Large intestine (tissue), 3 donors: ENCODE measurements at regions not wholly inside any gene's neighbourhood (a gene's known extent, or its start where the extent isn't known, plus 50 kb on each side); places are given as distances from the start of the nearest gene placed in this dataset.
"Not testable (repeated sequence)": the region's sequence is repeated elsewhere in the genome, so short reads cannot be mapped to it uniquely, and the experiment has no call there.

Experiments
- DNase-seq, 2 donors: peaks; one replicate each; pipeline versions ENCODE4 v3.0.0 to v3.0.0-alpha.2; 2013
- H3K27ac ChIP-seq: one replicate; pipeline ENCODE4 v1.5.1; 2013; ENCODE audit warnings: low read length
- H3K27me3 ChIP-seq: 2 replicates; pipeline ENCODE4 v1.6.1; 2013; ENCODE audit warnings: low read length; ENCODE audit not compliant: control insufficient read depth, insufficient read depth
- H3K36me3 ChIP-seq: 2 replicates; pipeline ENCODE4 v1.6.1; 2013; ENCODE audit warnings: low read length; ENCODE audit not compliant: control insufficient read depth, insufficient read depth
- H3K4me1 ChIP-seq: one replicate; pipeline ENCODE4 v1.6.1; 2013; ENCODE audit warnings: low read length; ENCODE audit not compliant: control insufficient read depth, insufficient read depth
- H3K4me3 ChIP-seq: one replicate; pipeline ENCODE4 v1.5.1; 2013; ENCODE audit warnings: low read length
- H3K9me3 ChIP-seq: one replicate; pipeline ENCODE4 v1.6.1; 2013; ENCODE audit warnings: mild to moderate bottlenecking, low read depth, low read length, moderate library complexity; ENCODE audit not compliant: control insufficient read depth
- WGBS: methylation state at CpG from one replicate; pipeline ENCODE4 v1.1.5; 2013; ENCODE audit warnings: low lambda C conversion rate; ENCODE audit not compliant: insufficient coverage; 5-methylcytosine and 5-hydroxymethylcytosine counted together

GRCh38 chr9:24901319-24901718, 355.6 kb upstream of the IZUMO3 start:
- Histone ChIP-seq H3K4me1 (no peaks in the 10 kb centered on the region), H3K9me3 (no peaks in the 10 kb centered on the region), H3K4me3 (no peak overlapping the region), H3K27ac (no peak overlapping the region), H3K27me3 (no peaks in the 10 kb centered on the region), H3K36me3 (no peaks in the 10 kb centered on the region)
- DNase-seq, result no peak

GRCh38 chr9:24900179-24900578, 354.5 kb upstream of the IZUMO3 start:
- no peaks in the 10 kb centered on the region for H3K36me3 ChIP-seq
- H3K4me3 ChIP-seq, result no peak overlapping the region
- H3K27ac ChIP-seq, result no peak overlapping the region
- no peak for DNase-seq
- H3K27me3 ChIP-seq, result no peaks in the 10 kb centered on the region
- no peaks in the 10 kb centered on the region for H3K9me3 ChIP-seq
- H3K4me1 ChIP-seq, result no peaks in the 10 kb centered on the region

- H3K27me3 ChIP-seq, result no peaks in the 10 kb centered on the region
- H3K4me3 ChIP-seq, result no peak overlapping the region
- 80% methylated on average over 1 of the region's 4 CpGs for WGBS
- no peak for DNase-seq
- no peaks in the 10 kb centered on the region for H3K36me3 ChIP-seq
- no peaks in the 10 kb centered on the region for H3K9me3 ChIP-seq
- no peak overlapping the region for H3K27ac ChIP-seq
- no peaks in the 10 kb centered on the region for H3K4me1 ChIP-seq
Observed at GRCh38 chr9:24899463-24899862, 353.8 kb upstream of the IZUMO3 start.

- Histone ChIP-seq H3K36me3 (no peaks in the 10 kb centered on the region), H3K27ac (no peak overlapping the region), H3K9me3 (no peaks in the 10 kb centered on the region), H3K4me1 (no peaks in the 10 kb centered on the region), H3K4me3 (no peak overlapping the region), H3K27me3 (no peaks in the 10 kb centered on the region)
- no peak for DNase-seq
- WGBS, result no CpG with 5 or more reads among the region's 15 CpGs
Observed at GRCh38 chr9:24897826-24898225, 352.1 kb upstream of the IZUMO3 start.

GRCh38 chr9:24881361-24881760, 335.7 kb upstream of the IZUMO3 start:
- 100% methylated on average over 2 of the region's 3 CpGs for WGBS
- H3K27me3 ChIP-seq, result no peaks in the 10 kb centered on the region
- no peaks in the 10 kb centered on the region for H3K4me1 ChIP-seq
- H3K4me3 ChIP-seq, result no peak overlapping the region
- no peak for DNase-seq
- H3K27ac ChIP-seq, result no peak overlapping the region
- H3K9me3 ChIP-seq, result no peaks in the 10 kb centered on the region
- H3K36me3 ChIP-seq, result no peaks in the 10 kb centered on the region

- no peaks in the 10 kb centered on the region for H3K4me1 ChIP-seq
- no peak overlapping the region for H3K4me3 ChIP-seq
- H3K36me3 ChIP-seq, result no peaks in the 10 kb centered on the region
- DNase-seq, result no peak
- H3K27ac ChIP-seq, result no peak overlapping the region
- no peaks in the 10 kb centered on the region for H3K27me3 ChIP-seq
- no peaks in the 10 kb centered on the region for H3K9me3 ChIP-seq
- WGBS, result 29% methylated on average over 1 of the region's 2 CpGs
Observed at GRCh38 chr9:24879591-24879990, 333.9 kb upstream of the IZUMO3 start.

DNA sequence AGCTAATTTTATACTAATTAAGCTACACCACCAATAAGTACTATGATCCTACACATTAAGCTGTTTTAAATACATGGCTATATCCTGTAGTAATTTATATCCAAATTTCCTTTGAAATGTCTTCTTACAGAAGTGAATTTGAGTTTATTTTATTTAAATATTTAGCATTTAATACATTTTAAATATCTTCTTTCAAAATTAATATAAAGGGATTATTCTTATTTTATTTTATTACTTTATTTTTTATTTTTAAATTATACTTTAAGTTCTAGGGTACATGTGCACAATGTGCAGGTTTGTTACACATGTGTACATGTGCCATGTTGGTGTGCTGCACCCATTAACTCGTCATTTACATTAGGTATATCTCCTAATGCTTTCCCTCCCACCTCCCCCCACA, 310.9 kb upstream of the IZUMO3 start:
- not testable (repeated sequence) for H3K27me3 ChIP-seq, H3K4me3 ChIP-seq
- WGBS, result no CpG with 5 or more reads among the region's 1 CpG

DNA sequence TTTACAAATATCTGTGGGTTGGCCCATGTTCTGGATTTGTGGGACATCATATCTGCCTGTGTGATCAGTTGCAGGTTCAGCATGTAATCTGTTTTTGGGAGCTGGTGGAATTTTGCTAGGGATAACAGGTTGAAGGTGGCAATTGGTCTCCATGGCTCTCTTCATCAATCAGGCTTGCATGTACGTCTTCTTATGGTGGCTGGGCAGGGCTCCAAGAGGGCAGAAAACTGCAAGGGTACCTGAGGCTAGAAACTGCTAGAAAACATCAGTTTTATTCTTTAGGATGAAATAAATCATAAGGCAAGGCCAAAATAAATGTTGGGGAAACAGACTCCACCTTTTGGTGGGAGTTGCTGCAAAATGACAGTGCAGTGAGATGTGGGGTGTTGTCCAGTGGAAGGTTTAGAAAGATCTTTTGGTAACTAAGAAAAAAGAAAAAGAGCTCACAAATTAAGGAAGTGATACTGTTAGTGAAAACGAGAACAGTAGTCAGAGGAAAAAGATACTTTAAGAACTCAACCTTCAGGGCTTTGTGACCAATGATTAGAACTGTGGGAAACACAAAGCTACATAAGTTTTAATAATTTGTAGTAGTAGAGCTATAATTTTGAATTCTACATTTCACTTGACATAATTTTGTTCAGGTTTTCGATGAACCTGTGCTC, 300.7 kb upstream of the IZUMO3 start:
- Histone ChIP-seq H3K36me3 (no peaks in the 10 kb centered on the region), H3K9me3 (no peaks in the 10 kb centered on the region), H3K4me3 (no peak overlapping the region), H3K27me3 (no peaks in the 10 kb centered on the region), H3K27ac (no peak overlapping the region), H3K4me1 (no peaks in the 10 kb centered on the region)
- DNase-seq, result no peak
- 100% methylated on average over 1 of the region's 3 CpGs for WGBS

More for the DNA sequence above, 310.9 kb upstream of the IZUMO3 start:
- H3K27ac ChIP-seq, DNase-seq, H3K4me1 ChIP-seq, H3K9me3 ChIP-seq, H3K36me3 ChIP-seq: not testable (repeated sequence)

- Histone ChIP-seq H3K36me3 (no peaks in the 10 kb centered on the region), H3K27ac (no peak overlapping the region), H3K4me1 (no peaks in the 10 kb centered on the region), H3K9me3 (no peaks in the 10 kb centered on the region), H3K27me3 (no peaks in the 10 kb centered on the region), H3K4me3 (no peak overlapping the region)
- DNase-seq, result no peak
- WGBS, result no CpG with 5 or more reads among the region's 2 CpGs
Observed at GRCh38 chr9:24844217-24844616, 298.5 kb upstream of the IZUMO3 start.

- Histone ChIP-seq H3K27ac (no peak overlapping the region), H3K4me1 (no peaks in the 10 kb centered on the region), H3K9me3 (no peaks in the 10 kb centered on the region), H3K27me3 (no peaks in the 10 kb centered on the region), H3K36me3 (no peaks in the 10 kb centered on the region), H3K4me3 (no peak overlapping the region)
- DNase-seq, result no peak
- 100% methylated on average over 3 of the region's 4 CpGs for WGBS
Observed at GRCh38 chr9:24841993-24842392, 296.3 kb upstream of the IZUMO3 start.

- WGBS, result no CpG with 5 or more reads among the region's 2 CpGs
- no peak overlapping the region for H3K4me3 ChIP-seq
- no peak overlapping the region for H3K27ac ChIP-seq
- no peak for DNase-seq
- H3K4me1 ChIP-seq, result no peaks in the 10 kb centered on the region
- no peaks in the 10 kb centered on the region for H3K36me3 ChIP-seq
- no peaks in the 10 kb centered on the region for H3K27me3 ChIP-seq
- no peaks in the 10 kb centered on the region for H3K9me3 ChIP-seq
Observed at GRCh38 chr9:24832307-24832706, 286.6 kb upstream of the IZUMO3 start.
